B cell (primary cell): ENCODE measurements at regions not wholly inside any gene's neighbourhood (a gene's known extent, or its start where the extent isn't known, plus 50 kb on each side); places are given as distances from the start of the nearest gene placed in this dataset.

Source experiments
- ATAC-seq: fragments of 200-7000 bp; cut with Tn5 transposase; one replicate; pipeline ENCODE4 v1.10.0; 2021; ENCODE audit warnings: low read depth, mild to moderate bottlenecking, moderate number of reproducible peaks, moderate library complexity
- CTCF ChIA-PET: fragments of 350-600 bp; sonication (Branson Sonifier 250); formaldehyde crosslinking; loops from one replicate; lab custom pipeline; 2021; ENCODE audit warnings: antibody characterized with exemption, inconsistent platforms; lab: Charles Lee
- POLR2A ChIA-PET: fragments of 350-600 bp; sonication (Branson Sonifier 250); formaldehyde crosslinking; loops from one replicate; lab custom pipeline; 2021; ENCODE audit warnings: antibody characterized with exemption; lab: Charles Lee
- DNase-seq: peaks from one replicate; pipeline ENCODE4 v3.0.0; 2013
- H2AFZ ChIP-seq: 2 replicates; pipeline ENCODE4 v1.6.1; 2012; ENCODE audit warnings: mild to moderate bottlenecking, low read depth, low read length; ENCODE audit not compliant: insufficient read depth, poor library complexity, severe bottlenecking
- H3K27ac ChIP-seq, 2 donors: 1 replicate in 1 of 2; 2 replicates in 1 of 2; pipeline ENCODE4 v1.5.1; 2012 to 2013; ENCODE audit warnings: low read length in 2 of 2, mild to moderate bottlenecking in 2 of 2, moderate library complexity in 1 of 2
- H3K27me3 ChIP-seq, 4 experiments: fragments of 200-600 bp in 1 of 4; sonication (generic) in 1 of 4; replicated peaks in 1 of 4; 1 replicate in 2 of 4; 2 replicates in 2 of 4; pipeline versions ENCODE4 v1.6.1 to v1.7.0; 2013 to 2016; ENCODE audit warnings: low read length in 3 of 4, mild to moderate bottlenecking in 2 of 4, mixed read lengths in 1 of 4, moderate library complexity in 1 of 4; ENCODE audit not compliant: insufficient read depth in 4 of 4, control insufficient read depth in 3 of 4; ENCODE audit errors: control extremely low read depth in 1 of 4
- H3K36me3 ChIP-seq, 2 experiments: replicated peaks in 1 of 2; 1 replicate in 1 of 2; 2 replicates in 1 of 2; pipeline versions ENCODE4 v1.6.1 to v1.7.1; 2013; ENCODE audit warnings: low read length in 1 of 2; ENCODE audit not compliant: insufficient read depth in 2 of 2, control insufficient read depth in 1 of 2; ENCODE audit errors: control extremely low read depth in 1 of 2, extremely low read depth in 1 of 2
- H3K4me1 ChIP-seq, 2 donors: fragments of 200-600 bp in 1 of 2; sonication (generic) in 1 of 2; 1 replicate in 1 of 2; 2 replicates in 1 of 2; pipeline versions ENCODE4 v1.5.1 to v1.6.1; 2013 to 2017; ENCODE audit warnings: low read length in 2 of 2; ENCODE audit not compliant: control insufficient read depth in 2 of 2, insufficient read depth in 2 of 2
- H3K4me2 ChIP-seq: replicated peaks from 2 replicates; pipeline ENCODE3; 2012; ENCODE audit warnings: mild to moderate bottlenecking, low read depth, low read length; ENCODE audit not compliant: poor library complexity, severe bottlenecking
- H3K4me3 ChIP-seq, 5 experiments: fragments of 200-600 bp in 1 of 5; sonication (generic) in 1 of 5; 1 replicate in 3 of 5; 2 replicates in 2 of 5; pipeline versions ENCODE4 v1.5.1 to v1.7.0; 2011 to 2016; ENCODE audit warnings: low read length in 4 of 5, mild to moderate bottlenecking in 4 of 5, low read depth in 2 of 5, control low read depth in 1 of 5, moderate library complexity in 1 of 5; ENCODE audit not compliant: insufficient read depth in 1 of 5; ENCODE audit errors: control extremely low read depth in 1 of 5, extremely low read depth in 1 of 5
- H3K79me2 ChIP-seq: fragments of 200-600 bp; sonication (generic); one replicate; pipeline ENCODE4 v1.6.0; 2016; ENCODE audit warnings: low read length; ENCODE audit not compliant: control insufficient read depth, insufficient read depth
- H3K9ac ChIP-seq: fragments of 200-600 bp; sonication (generic); 2 replicates; pipeline ENCODE4 v1.6.1; 2017; ENCODE audit warnings: mild to moderate bottlenecking, low read length, moderate library complexity
- H3K9me3 ChIP-seq, 3 donors: one replicate each; pipeline versions ENCODE4 v1.6.1 to v1.7.1; 2013; ENCODE audit warnings: low read length in 2 of 3; ENCODE audit not compliant: control insufficient read depth in 2 of 3, insufficient read depth in 1 of 3; ENCODE audit errors: control extremely low read depth in 1 of 3
- H4K20me1 ChIP-seq: 2 replicates; pipeline ENCODE4 v1.6.0; 2012; ENCODE audit warnings: mild to moderate bottlenecking, low read length; ENCODE audit not compliant: insufficient read depth, control insufficient read depth, poor library complexity, severe bottlenecking
- H3K27ac Mint-ChIP-seq: one replicate; pipeline ENCODE4 v1.8.0; 2021; ENCODE audit warnings: mixed read lengths
- H3K27me3 Mint-ChIP-seq: one replicate; pipeline ENCODE4 v1.8.0; 2021; ENCODE audit warnings: mixed read lengths
- H3K4me1 Mint-ChIP-seq: one replicate; pipeline ENCODE4 v1.8.0; 2021; ENCODE audit warnings: mixed read lengths
- H3K4me3 Mint-ChIP-seq: one replicate; pipeline ENCODE4 v1.8.0; 2021; ENCODE audit warnings: mixed read lengths
- H3K9me3 Mint-ChIP-seq: one replicate; pipeline ENCODE4 v1.8.0; 2022; ENCODE audit warnings: mixed read lengths; ENCODE audit not compliant: insufficient read depth
- EZH2 ChIP-seq: IDR thresholded peaks from 2 replicates; pipeline ENCODE4 v1.6.1; 2012; ENCODE audit warnings: borderline replicate concordance, low read depth, mild to moderate bottlenecking, moderate library complexity, low read length; ENCODE audit not compliant: insufficient read depth, poor library complexity, severe bottlenecking
- WGBS: methylation state at CpG from one replicate; pipeline ENCODE4 v1.1.5; 2013; ENCODE audit warnings: missing lambda C conversion rate; ENCODE audit not compliant: insufficient coverage; 5-methylcytosine and 5-hydroxymethylcytosine counted together
- intact Hi-C: fragments of 100-400 bp; cut with micrococcal nuclease; formaldehyde crosslinking; loops from one replicate; pipeline ENCODE4 v1.10.0; 2022
- TF ChIP-seq, protein P1 (sequence below): fragments of 200-600 bp; IDR thresholded peaks from one replicate; pipeline ENCODE4 v1.8.0; 2022; ENCODE audit warnings: antibody characterized with exemption, mild to moderate bottlenecking

DNA sequence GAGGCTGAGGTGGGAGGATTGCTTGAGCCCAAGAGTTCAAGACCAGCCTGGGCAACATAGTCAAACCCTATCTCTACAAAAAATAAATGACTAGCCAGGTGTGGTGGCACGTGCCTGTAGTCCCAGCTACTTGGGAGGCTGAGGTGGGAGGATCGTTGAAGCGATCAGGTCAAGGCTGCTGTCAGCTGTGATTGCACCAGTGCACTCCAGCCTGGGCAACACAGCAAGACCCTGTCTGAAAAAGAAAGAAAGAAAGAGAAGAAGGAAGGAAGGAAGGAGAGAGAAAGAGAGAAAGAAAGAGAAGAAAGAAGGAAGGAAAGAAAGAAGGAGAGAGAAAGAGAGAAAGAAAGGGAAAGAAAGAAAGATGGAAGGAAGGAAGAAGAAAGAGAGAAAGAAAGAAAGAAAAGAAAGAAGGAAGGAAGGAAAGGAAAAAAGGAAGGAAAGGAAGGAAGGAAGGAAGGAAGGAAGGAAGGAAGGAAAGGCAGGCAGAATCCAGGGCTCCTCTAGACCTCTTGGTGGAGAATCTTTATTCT lies 71.5 kb upstream of the FBRSL1 start:
- intact Hi-C loops, result no loop called here

DNA sequence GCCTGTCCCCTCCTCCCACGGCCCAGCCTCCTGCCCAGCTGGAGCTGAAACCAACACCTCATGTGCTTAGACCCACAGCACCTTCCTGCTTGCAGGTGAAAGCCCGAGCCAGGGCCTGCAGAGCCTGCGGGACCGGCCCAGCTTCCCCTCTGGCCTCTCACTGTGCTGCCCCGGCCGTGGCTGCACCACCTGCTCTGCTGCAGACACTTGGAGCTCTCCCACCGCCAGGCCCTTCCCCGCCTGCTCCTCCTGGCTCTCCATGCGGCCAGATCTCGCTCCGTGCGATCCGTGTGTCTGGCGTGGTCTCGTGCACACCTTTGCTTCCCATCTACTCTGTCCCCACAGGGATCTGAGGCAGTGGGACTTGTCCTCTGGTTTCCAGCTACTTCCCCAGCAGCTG lies 72.2 kb upstream of the FBRSL1 start:
- no peaks in the 10 kb centered on the region for H4K20me1 ChIP-seq
- no peak overlapping the region for H3K4me3 ChIP-seq
- no peak overlapping the region for H2AFZ ChIP-seq
- peaks cover 15% of the 10 kb centered on the region for H3K4me1 Mint-ChIP-seq
- H3K4me3 Mint-ChIP-seq, result no peak overlapping the region
- ChIA-PET POLR2A (no interaction called here), CTCF (interaction anchor here (0.9 to 7.0 kb wide), 5 partner anchors 10 to 144 kb away, joined by 3 to 236 read pairs (median 57); no protein-coding TSS in a partner anchor)
- no peak overlapping the region for H3K9ac ChIP-seq
- TF ChIP-seq, protein P1, sequence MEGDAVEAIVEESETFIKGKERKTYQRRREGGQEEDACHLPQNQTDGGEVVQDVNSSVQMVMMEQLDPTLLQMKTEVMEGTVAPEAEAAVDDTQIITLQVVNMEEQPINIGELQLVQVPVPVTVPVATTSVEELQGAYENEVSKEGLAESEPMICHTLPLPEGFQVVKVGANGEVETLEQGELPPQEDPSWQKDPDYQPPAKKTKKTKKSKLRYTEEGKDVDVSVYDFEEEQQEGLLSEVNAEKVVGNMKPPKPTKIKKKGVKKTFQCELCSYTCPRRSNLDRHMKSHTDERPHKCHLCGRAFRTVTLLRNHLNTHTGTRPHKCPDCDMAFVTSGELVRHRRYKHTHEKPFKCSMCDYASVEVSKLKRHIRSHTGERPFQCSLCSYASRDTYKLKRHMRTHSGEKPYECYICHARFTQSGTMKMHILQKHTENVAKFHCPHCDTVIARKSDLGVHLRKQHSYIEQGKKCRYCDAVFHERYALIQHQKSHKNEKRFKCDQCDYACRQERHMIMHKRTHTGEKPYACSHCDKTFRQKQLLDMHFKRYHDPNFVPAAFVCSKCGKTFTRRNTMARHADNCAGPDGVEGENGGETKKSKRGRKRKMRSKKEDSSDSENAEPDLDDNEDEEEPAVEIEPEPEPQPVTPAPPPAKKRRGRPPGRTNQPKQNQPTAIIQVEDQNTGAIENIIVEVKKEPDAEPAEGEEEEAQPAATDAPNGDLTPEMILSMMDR, result no peak
- TF ChIP-seq EZH2, result no peak
- no peaks in the 10 kb centered on the region for H3K9me3 Mint-ChIP-seq
- no peak overlapping the region for H3K27ac Mint-ChIP-seq
- H3K27me3 Mint-ChIP-seq, result no peaks in the 10 kb centered on the region
- no peak for DNase-seq
- no peak overlapping the region for H3K4me2 ChIP-seq
- no peak for ATAC-seq
- no peak overlapping the region for H3K27ac ChIP-seq
- intact Hi-C loops, result no loop called here
- peaks cover 15 to 20% of the 10 kb centered on the region in 2 donors for H3K4me1 ChIP-seq
- H3K36me3 ChIP-seq, result no peaks in the 10 kb centered on the region
- no peaks in the 10 kb centered on the region for H3K79me2 ChIP-seq
- H3K9me3 ChIP-seq, result peaks cover 0 to 7% (median 3%) of the 10 kb centered on the region in 3 donors
- peaks cover 0 to 4% (median 0%) of the 10 kb centered on the region in 4 experiments for H3K27me3 ChIP-seq
- WGBS, result 88% methylated on average over 15 of the region's 15 CpGs

More for the DNA sequence above, 71.5 kb upstream of the FBRSL1 start:
- TF ChIP-seq EZH2, result no peak
- TF ChIP-seq, protein P1, result no peak
- Mint-ChIP-seq H3K27me3 (no peaks in the 10 kb centered on the region), H3K9me3 (no peaks in the 10 kb centered on the region), H3K27ac (no peak overlapping the region), H3K4me3 (no peak overlapping the region), H3K4me1 (peaks cover 17% of the 10 kb centered on the region)
- Histone ChIP-seq H2AFZ (no peak overlapping the region), H4K20me1 (no peaks in the 10 kb centered on the region), H3K4me1 (peaks cover 15 to 20% of the 10 kb centered on the region in 2 donors), H3K4me3 (no peak overlapping the region), H3K27me3 (peaks cover 0 to 4% (median under 1%) of the 10 kb centered on the region in 4 experiments), H3K9ac (no peak overlapping the region), H3K79me2 (no peaks in the 10 kb centered on the region), H3K27ac (no peak overlapping the region), H3K9me3 (peaks cover 0 to 12% (median 3%) of the 10 kb centered on the region in 3 donors), H3K36me3 (no peaks in the 10 kb centered on the region), H3K4me2 (no peak overlapping the region)
- POLR2A ChIA-PET, result no interaction called here
- CTCF ChIA-PET, result interaction anchor here (0.8 to 7.0 kb wide), 5 partner anchors 10 to 107 kb away, joined by 3 to 236 read pairs (median 4); no protein-coding TSS in a partner anchor
- ATAC-seq (no peak), DNase-seq (no peak)
- 90% methylated on average over 3 of the region's 3 CpGs for WGBS
